ENCODE measurements at regions not wholly inside any gene's neighbourhood (a gene's known extent, or its start where the extent isn't known, plus 50 kb on each side); places are given as distances from the start of the nearest gene placed in this dataset.

GRCh38 chr10:59012839-59013238 is 163.6 kb upstream of the PHYHIPL start:
- WGBS: 77% methylated on average over 3 of the region's 3 CpGs
- DNase-seq (ENCODE audit: extremely low spot score): no peak

GRCh38 chr10:59016043-59016442 is 160.4 kb upstream of the PHYHIPL start:
- WGBS: 89% methylated on average over 4 of the region's 4 CpGs
- Histone ChIP-seq H3K27ac (replicated peaks in 1 of 4) (no peak overlapping the region), H3K9me3 (no peaks in the 10 kb centered on the region), H3K27me3 (no peaks in the 10 kb centered on the region), H3K36me3 (no peaks in the 10 kb centered on the region), H3K4me1 (no peaks in the 10 kb centered on the region), H3K4me3 (no peak overlapping the region)
- intact Hi-C loops (cut with DNase I): no loop called here
- DNase-seq (ENCODE audit: extremely low spot score): no peak
- no peak for TF ChIP-seq POLR2AphosphoS5 (IDR thresholded peaks at IDR 0.05)
- TF ChIP-seq POLR2A (IDR thresholded peaks at IDR 0.05; ENCODE audit: low read depth): no peak
- TF ChIP-seq CTCF (IDR thresholded peaks at IDR 0.05): no peak
- no peak for TF ChIP-seq EP300 (IDR thresholded peaks at IDR 0.05)

More at GRCh38 chr10:59012839-59013238, 163.6 kb upstream of the PHYHIPL start:
- no peak overlapping the region for H3K27ac ChIP-seq (replicated peaks in 1 of 4)
- H3K36me3 ChIP-seq: no peaks in the 10 kb centered on the region
- TF ChIP-seq POLR2AphosphoS5 (IDR thresholded peaks at IDR 0.05) (no peak), POLR2A (IDR thresholded peaks at IDR 0.05; ENCODE audit: low read depth) (no peak), CTCF (IDR thresholded peaks at IDR 0.05) (no peak), EP300 (IDR thresholded peaks at IDR 0.05) (no peak)
- H3K27me3 ChIP-seq: no peaks in the 10 kb centered on the region
- H3K4me3 ChIP-seq: no peak overlapping the region
- intact Hi-C loops (cut with DNase I): no loop called here
- H3K4me1 ChIP-seq: peaks cover 0 to 6% (median 0%) of the 10 kb centered on the region in 4 donors
- H3K9me3 ChIP-seq: no peaks in the 10 kb centered on the region

- DNase-seq (ENCODE audit: extremely low spot score): no peak
- Histone ChIP-seq H3K27me3 (no peaks in the 10 kb centered on the region), H3K27ac (replicated peaks in 1 of 4) (peak overlapping the region in 1 of 4 donors; percentile 5), H3K4me1 (no peaks in the 10 kb centered on the region), H3K4me3 (peak overlapping the region in 3 of 4 donors; percentile 2 to 24 (median 10)), H3K9me3 (no peaks in the 10 kb centered on the region), H3K36me3 (no peaks in the 10 kb centered on the region)
- intact Hi-C loops (cut with DNase I): no loop called here
- TF ChIP-seq POLR2AphosphoS5 (IDR thresholded peaks at IDR 0.05): no peak
- no peak for TF ChIP-seq EP300 (IDR thresholded peaks at IDR 0.05)
- no peak for TF ChIP-seq CTCF (IDR thresholded peaks at IDR 0.05)
- no peak for TF ChIP-seq POLR2A (IDR thresholded peaks at IDR 0.05; ENCODE audit: low read depth)
- WGBS: 80% methylated on average over 5 of the region's 5 CpGs
These were observed 157.5 kb upstream of the PHYHIPL start for GRCh38 chr10:59018977-59019376.

GRCh38 chr10:59019603-59020002 is 156.8 kb upstream of the PHYHIPL start:
- no peak for TF ChIP-seq POLR2A (IDR thresholded peaks at IDR 0.05; ENCODE audit: low read depth)
- no peak for TF ChIP-seq EP300 (IDR thresholded peaks at IDR 0.05)
- no peak for DNase-seq (ENCODE audit: extremely low spot score)
- Histone ChIP-seq H3K9me3 (no peaks in the 10 kb centered on the region), H3K27me3 (no peaks in the 10 kb centered on the region), H3K4me1 (no peaks in the 10 kb centered on the region), H3K27ac (replicated peaks in 1 of 4) (peak overlapping the region in 1 of 4 donors; percentile 5), H3K4me3 (peak overlapping the region in 3 of 4 donors; percentile 2 to 24 (median 10)), H3K36me3 (no peaks in the 10 kb centered on the region)
- 23% methylated on average over 3 of the region's 3 CpGs for WGBS
- intact Hi-C loops (cut with DNase I): no loop called here

GRCh38 chr10:59020502-59020901 is 155.9 kb upstream of the PHYHIPL start:
- intact Hi-C loops (cut with DNase I): no loop called here
- Histone ChIP-seq H3K27ac (replicated peaks in 1 of 4) (no peak overlapping the region), H3K27me3 (no peaks in the 10 kb centered on the region), H3K4me1 (no peaks in the 10 kb centered on the region), H3K9me3 (no peaks in the 10 kb centered on the region), H3K4me3 (no peak overlapping the region), H3K36me3 (no peaks in the 10 kb centered on the region)
- TF ChIP-seq POLR2A (IDR thresholded peaks at IDR 0.05; ENCODE audit: low read depth): no peak
- TF ChIP-seq CTCF (IDR thresholded peaks at IDR 0.05): no peak
- no peak for DNase-seq (ENCODE audit: extremely low spot score)
- WGBS: 98% methylated on average over 4 of the region's 4 CpGs

Measured in esophagus muscularis mucosa (tissue), 4 donors.